Gastrocnemius medialis (tissue), 4 donors: ENCODE measurements at regions not wholly inside any gene's neighbourhood (a gene's known extent, or its start where the extent isn't known, plus 50 kb on each side); places are given as distances from the start of the nearest gene placed in this dataset.
"Not testable (repeated sequence)": the region's sequence is repeated elsewhere in the genome, so short reads cannot be mapped to it uniquely, and the experiment has no call there.

Source experiments
- ATAC-seq, 2 donors: fragments of 150-250 bp; one replicate each; pipeline ENCODE4 v1.9.1; 2016
- DNase-seq, 2 donors: peaks; one replicate each; pipeline ENCODE4 v3.0.0-alpha.2; 2019
- H3K27ac ChIP-seq, 4 donors: fragments of 200-600 bp; sonication (generic); 1 replicate in 1 of 4; 2 replicates in 3 of 4; pipeline ENCODE4 v1.5.1; 2016 to 2018; ENCODE audit warnings: mild to moderate bottlenecking in 2 of 4, moderate library complexity in 1 of 4
- H3K27me3 ChIP-seq, 3 donors: fragments of 200-600 bp; sonication (generic) in 2 of 3; 1 replicate in 1 of 3; 2 replicates in 2 of 3; pipeline versions ENCODE4 v1.5.1 to v1.6.0; 2016 to 2019; ENCODE audit warnings: mild to moderate bottlenecking in 1 of 3, moderate library complexity in 1 of 3
- H3K36me3 ChIP-seq, 2 donors: fragments of 200-600 bp; sonication (generic) in 1 of 2; one replicate each; pipeline ENCODE4 v1.5.1; 2017 to 2018
- H3K4me1 ChIP-seq, 2 donors: fragments of 200-600 bp; sonication (generic) in 1 of 2; one replicate each; pipeline ENCODE4 v1.5.1; 2016 to 2017; ENCODE audit warnings: mild to moderate bottlenecking in 2 of 2
- H3K4me3 ChIP-seq, 4 donors: fragments of 200-600 bp; sonication (generic) in 3 of 4; 1 replicate in 1 of 4; 2 replicates in 3 of 4; pipeline ENCODE4 v1.5.1; 2016 to 2019; ENCODE audit warnings: mild to moderate bottlenecking in 2 of 4
- H3K9me3 ChIP-seq, 3 donors: fragments of 200-600 bp; sonication (generic) in 2 of 3; 1 replicate in 1 of 3; 2 replicates in 2 of 3; pipeline ENCODE4 v1.5.1; 2016 to 2019
- CTCF ChIP-seq, 5 experiments: fragments of 450-650 bp in 3 of 5; fragments of 200-600 bp in 2 of 5; sonication (generic) in 2 of 5; IDR thresholded peaks in 4 of 5; conservative IDR thresholded peaks in 1 of 5; 1 replicate in 4 of 5; 2 replicates in 1 of 5; pipeline ENCODE4 v1.5.1; 2016 to 2019; ENCODE audit warnings: antibody characterized with exemption in 5 of 5, mild to moderate bottlenecking in 3 of 5, moderate library complexity in 3 of 5
- POLR2A ChIP-seq, 2 donors: fragments of 450-650 bp; IDR thresholded peaks; one replicate each; pipeline ENCODE4 v1.6.1; 2017; ENCODE audit warnings: antibody characterized with exemption in 2 of 2, mild to moderate bottlenecking in 2 of 2, moderate library complexity in 2 of 2
- in situ Hi-C, 4 donors: fragments of 200-750 bp; cut with MboI; loops; one replicate each; pipeline versions ENCODE4 v1.15.0 to v1.8.0; 2017; ENCODE audit warnings: low sequenced_read_pairs in 4 of 4
- intact Hi-C: fragments of 100-400 bp; cut with DNase I; formaldehyde crosslinking; loops from one replicate; pipeline ENCODE4 v1.15.1; 2023; ENCODE audit warnings: low total_unique reads

- Histone ChIP-seq H3K4me1 (no peaks in the 10 kb centered on the region), H3K9me3 (no peaks in the 10 kb centered on the region), H3K4me3 (no peak overlapping the region), H3K27me3 (no peaks in the 10 kb centered on the region), H3K36me3 (no peaks in the 10 kb centered on the region), H3K27ac (no peak overlapping the region)
- intact Hi-C loops (no loop called here), in situ Hi-C loops (no loop called here)
- TF ChIP-seq POLR2A (IDR thresholded peaks at IDR 0.05) (no peak), CTCF (IDR thresholded peaks at IDR 0.05 in 4 of 5, conservative IDR thresholded peaks at IDR 0.05 in 1 of 5) (no peak)
- no peak for DNase-seq
- no peak for ATAC-seq
Measured at GRCh38 chr6:86079938-86080337, 437.3 kb upstream of the SYNCRIP start.

- Histone ChIP-seq H3K9me3 (no peaks in the 10 kb centered on the region), H3K4me3 (no peak overlapping the region), H3K4me1 (no peaks in the 10 kb centered on the region), H3K27ac (no peak overlapping the region), H3K36me3 (no peaks in the 10 kb centered on the region), H3K27me3 (no peaks in the 10 kb centered on the region)
- intact Hi-C loops, result no loop called here
- ATAC-seq (no peak), DNase-seq (no peak)
- in situ Hi-C loops, result no loop called here
- TF ChIP-seq CTCF (IDR thresholded peaks at IDR 0.05 in 4 of 5, conservative IDR thresholded peaks at IDR 0.05 in 1 of 5) (no peak), POLR2A (IDR thresholded peaks at IDR 0.05) (no peak)
Measured at GRCh38 chr6:86070151-86070550, 427.5 kb upstream of the SYNCRIP start.

- intact Hi-C loops, DNase-seq, H3K27ac ChIP-seq, H3K9me3 ChIP-seq, H3K36me3 ChIP-seq, ATAC-seq, H3K27me3 ChIP-seq, H3K4me3 ChIP-seq, in situ Hi-C loops, H3K4me1 ChIP-seq: not testable (repeated sequence)
Measured at GRCh38 chr6:86065002-86065401, 422.3 kb upstream of the SYNCRIP start.

- H3K4me1 ChIP-seq, H3K36me3 ChIP-seq, ATAC-seq, H3K27me3 ChIP-seq, in situ Hi-C loops, intact Hi-C loops, H3K27ac ChIP-seq, H3K9me3 ChIP-seq, DNase-seq, H3K4me3 ChIP-seq: not testable (repeated sequence)
Measured at GRCh38 chr6:86057293-86057980, 414.8 kb upstream of the SYNCRIP start.

GRCh38 chr6:86045038-86045437 is 402.4 kb upstream of the SYNCRIP start:
- Histone ChIP-seq H3K4me1 (no peaks in the 10 kb centered on the region), H3K27ac (no peak overlapping the region), H3K27me3 (no peaks in the 10 kb centered on the region), H3K4me3 (no peak overlapping the region), H3K9me3 (no peaks in the 10 kb centered on the region), H3K36me3 (no peaks in the 10 kb centered on the region)
- intact Hi-C loops, result no loop called here
- ATAC-seq, result no peak
- TF ChIP-seq CTCF (IDR thresholded peaks at IDR 0.05 in 4 of 5, conservative IDR thresholded peaks at IDR 0.05 in 1 of 5) (no peak), POLR2A (IDR thresholded peaks at IDR 0.05) (no peak)
- in situ Hi-C loops, result no loop called here
- DNase-seq, result no peak

GRCh38 chr6:86042214-86042613 is 399.5 kb upstream of the SYNCRIP start:
- no peaks in the 10 kb centered on the region for H3K4me1 ChIP-seq
- ATAC-seq (no peak), DNase-seq (no peak)
- no peak overlapping the region for H3K27ac ChIP-seq
- intact Hi-C loops, result no loop called here
- in situ Hi-C loops, result no loop called here
- H3K4me3 ChIP-seq, result no peak overlapping the region
- TF ChIP-seq CTCF (IDR thresholded peaks at IDR 0.05 in 4 of 5, conservative IDR thresholded peaks at IDR 0.05 in 1 of 5) (no peak), POLR2A (IDR thresholded peaks at IDR 0.05) (no peak)
- no peaks in the 10 kb centered on the region for H3K9me3 ChIP-seq
- H3K27me3 ChIP-seq, result no peaks in the 10 kb centered on the region
- no peaks in the 10 kb centered on the region for H3K36me3 ChIP-seq
